A549 (cell line): ENCODE measurements at regions not wholly inside any gene's neighbourhood (a gene's known extent, or its start where the extent isn't known, plus 50 kb on each side); places are given as distances from the start of the nearest gene placed in this dataset.
A peak's percentile ranks its signal among the peaks of the same experiment; 100 is the strongest.

Experiments
- ATAC-seq, 2 experiments: fragments of 200-7000 bp in 1 of 2; fragments of >200 bp in 1 of 2; cut with Nextera tagmentation in 1 of 2; cut with Tn5 transposase in 1 of 2; 3 replicates each; pipeline versions ENCODE4 v1.8.0 to v1.9.1; 2018 to 2020; ENCODE audit warnings: mild to moderate bottlenecking in 1 of 2, moderate library complexity in 1 of 2
- CTCF ChIA-PET: fragments of 300-600 bp; sonication (Branson Sonifier 250); formaldehyde crosslinking; extraction: SDS; loops from one replicate; lab custom pipeline; 2021; ENCODE audit warnings: antibody characterized with exemption, inconsistent platforms; lab: Yijun Ruan, JAX
- POLR2A ChIA-PET: fragments of 350-600 bp; formaldehyde crosslinking; extraction: SDS; loops from one replicate; lab custom pipeline; 2021; ENCODE audit warnings: antibody characterized with exemption, inconsistent platforms; lab: Yijun Ruan, JAX
- DNase-seq, 2 experiments: peaks; one replicate each; pipeline versions ENCODE4 v3.0.0 to v3.0.0-alpha.2; 2011 to 2016; ENCODE audit warnings: low read depth in 1 of 2, low spot score in 1 of 2
- FAIRE-seq: peaks from 2 replicates; lab custom pipeline; 2011; peaks lifted over from hg19 to GRCh38; lab: Jason Lieb, UNC
- H3K27ac ChIP-seq, 2 experiments: fragments of >200 bp; sonication (Bioruptor Twin); formaldehyde crosslinking; 3 replicates each; pipeline ENCODE4 v1.5.1; 2016 to 2017
- H3K4me1 ChIP-seq: fragments of >200 bp; sonication (Bioruptor Twin); formaldehyde crosslinking; 3 replicates; pipeline ENCODE4 v1.6.1; 2016
- H3K4me2 ChIP-seq: fragments of >200 bp; sonication (Bioruptor Twin); formaldehyde crosslinking; 3 replicates; pipeline ENCODE4 v1.6.1; 2016
- H3K4me3 ChIP-seq: fragments of >200 bp; sonication (Bioruptor Twin); formaldehyde crosslinking; 3 replicates; pipeline ENCODE4 v1.5.1; 2016
- H3K9me3 ChIP-seq: fragments of >200 bp; sonication (Bioruptor Twin); formaldehyde crosslinking; 3 replicates; pipeline ENCODE4 v1.6.1; 2016
- ATOH8 ChIP-seq: fragments of 250-450 bp; sonication (Bioruptor Pico); IDR thresholded peaks from 2 replicates; pipeline ENCODE4 v1.5.0; 2020; ENCODE audit warnings: low read depth, mild to moderate bottlenecking, moderate library complexity
- CBX8 ChIP-seq: fragments of 200-600 bp; sonication (generic); IDR thresholded peaks from 2 replicates; pipeline ENCODE4 v1.6.1; 2016
- CEBPB ChIP-seq, 2 experiments: fragments of >200 bp in 1 of 2; sonication (Bioruptor Twin) in 1 of 2; formaldehyde crosslinking in 1 of 2; IDR thresholded peaks; 2 replicates each; pipeline ENCODE4 v1.6.1; 2012 to 2016
- E2F6 ChIP-seq: IDR thresholded peaks from 2 replicates; pipeline ENCODE4 v1.6.1; 2012; ENCODE audit warnings: low read depth, borderline replicate concordance
- GATA3 ChIP-seq: IDR thresholded peaks from 2 replicates; pipeline ENCODE4 v1.6.1; 2012; ENCODE audit warnings: borderline replicate concordance
- HDAC2 ChIP-seq: fragments of 200-600 bp; sonication (generic); IDR thresholded peaks from 2 replicates; pipeline ENCODE4 v1.6.1; 2016
- HOXA7 ChIP-seq: fragments of 250-450 bp; sonication (Bioruptor Pico); IDR thresholded peaks from 2 replicates; pipeline ENCODE4 v1.5.0; 2020; ENCODE audit warnings: mild to moderate bottlenecking, moderate library complexity
- JUN ChIP-seq, 2 experiments: fragments of >200 bp; sonication (Bioruptor Twin); formaldehyde crosslinking; IDR thresholded peaks; 2 replicates in 1 of 2; 3 replicates in 1 of 2; pipeline ENCODE4 v1.6.1; 2016 to 2017
- NFE2L2 ChIP-seq: fragments of 150-350 bp; conservative IDR thresholded peaks from 2 replicates; pipeline ENCODE4 v1.6.1; 2014; ENCODE audit warnings: low read length
- NPAS2 ChIP-seq: fragments of 250-450 bp; sonication (Bioruptor Pico); IDR thresholded peaks from 2 replicates; pipeline ENCODE4 v1.8.0; 2022; ENCODE audit warnings: mild to moderate bottlenecking, moderate library complexity, borderline replicate concordance
- NR3C1 ChIP-seq: fragments of >200 bp; sonication (Bioruptor Twin); formaldehyde crosslinking; IDR thresholded peaks from 3 replicates; pipeline ENCODE4 v1.6.1; 2017
- PBX3 ChIP-seq: IDR thresholded peaks from 2 replicates; pipeline ENCODE4 v1.6.1; 2012
- POLR2AphosphoS2 ChIP-seq: conservative IDR thresholded peaks from 2 replicates; pipeline ENCODE4 v1.6.1; 2012; ENCODE audit warnings: low read length, improper control_type of control experiment, inconsistent platforms
- RAD21 ChIP-seq, 2 experiments: fragments of >200 bp in 1 of 2; sonication (Bioruptor Twin) in 1 of 2; formaldehyde crosslinking in 1 of 2; IDR thresholded peaks in 1 of 2; conservative IDR thresholded peaks in 1 of 2; 2 replicates in 1 of 2; 3 replicates in 1 of 2; pipeline ENCODE4 v1.6.1; 2012 to 2018; ENCODE audit warnings: inconsistent platforms in 1 of 2
- RARB ChIP-seq: fragments of 250-450 bp; sonication (Bioruptor Pico); IDR thresholded peaks from 2 replicates; pipeline ENCODE4 v1.8.0; 2021; ENCODE audit warnings: mild to moderate bottlenecking, moderate library complexity
- REST ChIP-seq: fragments of 200-600 bp; sonication (generic); IDR thresholded peaks from 2 replicates; pipeline ENCODE4 v1.6.1; 2016; ENCODE audit warnings: antibody characterized with exemption, mild to moderate bottlenecking, moderate library complexity
- SMC3 ChIP-seq: fragments of >200 bp; sonication (Bioruptor Twin); formaldehyde crosslinking; IDR thresholded peaks from 3 replicates; pipeline ENCODE4 v1.6.1; 2018; ENCODE audit warnings: inconsistent platforms
- ZNF302 ChIP-seq: fragments of 250-450 bp; sonication (Bioruptor Pico); IDR thresholded peaks from 2 replicates; pipeline ENCODE4 v1.9.0; 2021; ENCODE audit warnings: inconsistent platforms, mild to moderate bottlenecking, moderate library complexity
- WGBS: methylation state at CpG from one replicate; pipeline ENCODE4 v1.1.6; 2017; ENCODE audit errors: missing lambda C conversion rate; 5-methylcytosine and 5-hydroxymethylcytosine counted together

GRCh38 chr2:209321581-209321980 lies 102.3 kb upstream of the MAP2 start:
- POLR2A ChIA-PET: no interaction called here
- Histone ChIP-seq H3K9me3 (no peaks in the 10 kb centered on the region), H3K4me1 (no peaks in the 10 kb centered on the region), H3K27ac (no peak overlapping the region), H3K4me3 (no peak overlapping the region), H3K4me2 (no peak overlapping the region)
- 82% methylated on average over 3 of the region's 3 CpGs for WGBS
- FAIRE-seq: no peak
- no peak for DNase-seq
- ATAC-seq: no peak
- TF ChIP-seq NPAS2 (CRISPR knock-in tag): no peak
- CTCF ChIA-PET: interaction anchor here (1.1 to 5.2 kb wide), 2 partner anchors 13 to 854 kb away, joined by 4 to 34 read pairs; no protein-coding TSS in a partner anchor

- POLR2A ChIA-PET: no interaction called here
- no peak for TF ChIP-seq ZNF302 (CRISPR knock-in tag)
- TF ChIP-seq JUN (IDR thresholded peaks at IDR 0.05): no peak
- TF ChIP-seq POLR2AphosphoS2: no peak
- no peak for TF ChIP-seq PBX3
- TF ChIP-seq NR3C1: no peak
- TF ChIP-seq ATOH8 (CRISPR knock-in tag): no peak
- no peak for TF ChIP-seq HDAC2
- TF ChIP-seq E2F6: no peak
- peak; percentile 20; the same call in 1 of the 3 replicates for TF ChIP-seq SMC3
- no peak for TF ChIP-seq HOXA7
- no peak for TF ChIP-seq GATA3
- no peak for TF ChIP-seq REST
- no peak for TF ChIP-seq RARB (CRISPR knock-in tag)
- peak; percentile 25 to 28; a peak in 1 of 5 replicates for TF ChIP-seq RAD21 (conservative IDR thresholded peaks at IDR 0.05 in 1 of 2, IDR thresholded peaks at IDR 0.05 in 1 of 2)
- Histone ChIP-seq H3K9me3 (no peaks in the 10 kb centered on the region), H3K4me3 (no peak overlapping the region), H3K4me1 (no peaks in the 10 kb centered on the region), H3K27ac (no peak overlapping the region), H3K4me2 (no peak overlapping the region)
- CTCF ChIA-PET: interaction anchor here (1.1 to 5.2 kb wide), 2 partner anchors 13 to 855 kb away, joined by 4 to 34 read pairs; no protein-coding TSS in a partner anchor
- ATAC-seq (no peak), FAIRE-seq (no peak), DNase-seq (no peak)
- 16% methylated on average over 1 of the region's 1 CpG for WGBS
Measured at GRCh38 chr2:209322041-209322440, 101.8 kb upstream of the MAP2 start.

- Histone ChIP-seq H3K4me1 (no peaks in the 10 kb centered on the region), H3K9me3 (no peaks in the 10 kb centered on the region), H3K4me3 (no peak overlapping the region), H3K4me2 (no peak overlapping the region), H3K27ac (no peak overlapping the region)
- ChIA-PET CTCF (interaction anchor here (1.5 to 5.2 kb wide), 2 partner anchors 12 to 100 kb away, joined by 3 to 34 read pairs; no protein-coding TSS in a partner anchor), POLR2A (no interaction called here)
- 27% methylated on average over 5 of the region's 5 CpGs for WGBS
- DNase-seq: no peak
- TF ChIP-seq NFE2L2 (0 out of 2 replicates have a peak, but pooled peaks have one; percentile 6), CEBPB (IDR thresholded peaks at IDR 0.05) (no peak), RARB (CRISPR knock-in tag) (no peak), CBX8 (no peak)
- no peak for FAIRE-seq
- ATAC-seq: no peak
Measured at GRCh38 chr2:209322905-209323512, 100.8 kb upstream of the MAP2 start.
